A673 (cell line): ENCODE measurements at regions not wholly inside any gene's neighbourhood (a gene's known extent, or its start where the extent isn't known, plus 50 kb on each side); places are given as distances from the start of the nearest gene placed in this dataset.

Experiments
- BruUV-seq: library from RNA; stranded (reverse); fragments of 400-500 nt; replicated peaks from 2 replicates; lab custom pipeline; 2021; lab: Mats Ljungman, UMichigan
- CTCF ChIA-PET: fragments of 300-600 bp; sonication (Branson Sonifier 250); formaldehyde crosslinking; loops from one replicate; lab custom pipeline; 2022; ENCODE audit warnings: antibody characterized with exemption; lab: Charles Lee
- POLR2A ChIA-PET: fragments of 300-600 bp; sonication (Branson Sonifier 250); formaldehyde crosslinking; loops from one replicate; lab custom pipeline; 2022; ENCODE audit warnings: antibody characterized with exemption; ENCODE audit not compliant: low non-redundant PET; lab: Charles Lee
- DNase-seq: peaks from one replicate; pipeline ENCODE4 v3.0.0-alpha.2; 2015; ENCODE audit warnings: low spot score
- H3K27ac ChIP-seq: fragments of 200-600 bp; sonication (generic); 2 replicates; pipeline ENCODE4 v1.5.1; 2016; ENCODE audit warnings: mixed run types, low read depth, mild to moderate bottlenecking, mixed read lengths, antibody characterized with exemption, low read length; ENCODE audit not compliant: poor library complexity, severe bottlenecking
- H3K27me3 ChIP-seq: fragments of 200-600 bp; sonication (generic); replicated peaks from 2 replicates; pipeline ENCODE4 v1.6.1; 2017; ENCODE audit warnings: mixed run types, low read depth, mild to moderate bottlenecking, mixed read lengths, antibody characterized with exemption, low read length; ENCODE audit not compliant: insufficient read depth, poor library complexity
- H3K36me3 ChIP-seq: fragments of 200-600 bp; sonication (generic); 2 replicates; pipeline ENCODE4 v1.6.1; 2016; ENCODE audit warnings: mixed run types, mild to moderate bottlenecking, mixed read lengths, antibody characterized with exemption, low read length; ENCODE audit not compliant: insufficient read depth, poor library complexity, severe bottlenecking
- H3K4me1 ChIP-seq: fragments of 200-600 bp; sonication (generic); 2 replicates; pipeline ENCODE4 v1.6.1; 2017; ENCODE audit warnings: mixed run types, mild to moderate bottlenecking, mixed read lengths, antibody characterized with exemption, low read length; ENCODE audit not compliant: insufficient read depth, poor library complexity, severe bottlenecking
- H3K4me3 ChIP-seq: fragments of 200-600 bp; sonication (generic); 2 replicates; pipeline ENCODE4 v1.5.1; 2016; ENCODE audit warnings: low read depth, mixed run types, mild to moderate bottlenecking, mixed read lengths, low read length; ENCODE audit not compliant: poor library complexity, severe bottlenecking
- H3K9me3 ChIP-seq: fragments of 200-600 bp; sonication (generic); 2 replicates; pipeline ENCODE4 v1.6.1; 2016; ENCODE audit warnings: mixed run types, low read depth, mild to moderate bottlenecking, mixed read lengths, antibody characterized with exemption, low read length; ENCODE audit not compliant: poor library complexity, severe bottlenecking
- EZH2 ChIP-seq: fragments of 200-600 bp; sonication (generic); IDR thresholded peaks from 2 replicates; pipeline ENCODE4 v1.6.1; 2017; ENCODE audit warnings: borderline replicate concordance, low read depth, mild to moderate bottlenecking, mixed read lengths, antibody characterized with exemption, low read length; ENCODE audit not compliant: poor library complexity, severe bottlenecking
- intact Hi-C: fragments of 100-400 bp; cut with micrococcal nuclease; formaldehyde crosslinking; loops from one replicate; pipeline ENCODE4 v1.10.0; 2022; ENCODE audit not compliant: unreplicated experiment
- TF ChIP-seq, protein P1 (sequence below): fragments of 300-800, 200-600 bp; sonication (generic); conservative IDR thresholded peaks from 2 replicates; pipeline ENCODE4 v1.5.1; 2017; ENCODE audit warnings: low read depth, mild to moderate bottlenecking, antibody characterized with exemption, low read length, moderate library complexity, mixed read lengths

- no TSS peak for BruUV-seq
- intact Hi-C loops, result no loop called here
- TF ChIP-seq, protein P1, sequence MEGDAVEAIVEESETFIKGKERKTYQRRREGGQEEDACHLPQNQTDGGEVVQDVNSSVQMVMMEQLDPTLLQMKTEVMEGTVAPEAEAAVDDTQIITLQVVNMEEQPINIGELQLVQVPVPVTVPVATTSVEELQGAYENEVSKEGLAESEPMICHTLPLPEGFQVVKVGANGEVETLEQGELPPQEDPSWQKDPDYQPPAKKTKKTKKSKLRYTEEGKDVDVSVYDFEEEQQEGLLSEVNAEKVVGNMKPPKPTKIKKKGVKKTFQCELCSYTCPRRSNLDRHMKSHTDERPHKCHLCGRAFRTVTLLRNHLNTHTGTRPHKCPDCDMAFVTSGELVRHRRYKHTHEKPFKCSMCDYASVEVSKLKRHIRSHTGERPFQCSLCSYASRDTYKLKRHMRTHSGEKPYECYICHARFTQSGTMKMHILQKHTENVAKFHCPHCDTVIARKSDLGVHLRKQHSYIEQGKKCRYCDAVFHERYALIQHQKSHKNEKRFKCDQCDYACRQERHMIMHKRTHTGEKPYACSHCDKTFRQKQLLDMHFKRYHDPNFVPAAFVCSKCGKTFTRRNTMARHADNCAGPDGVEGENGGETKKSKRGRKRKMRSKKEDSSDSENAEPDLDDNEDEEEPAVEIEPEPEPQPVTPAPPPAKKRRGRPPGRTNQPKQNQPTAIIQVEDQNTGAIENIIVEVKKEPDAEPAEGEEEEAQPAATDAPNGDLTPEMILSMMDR, result no peak
- no peak for TF ChIP-seq EZH2
- POLR2A ChIA-PET, result no interaction called here
- CTCF ChIA-PET, result no interaction called here
- Histone ChIP-seq H3K4me3 (no peak overlapping the region), H3K9me3 (no peaks in the 10 kb centered on the region), H3K36me3 (no peaks in the 10 kb centered on the region), H3K27ac (no peak overlapping the region), H3K27me3 (no peaks in the 10 kb centered on the region), H3K4me1 (no peaks in the 10 kb centered on the region)
- no peak for DNase-seq
Observed at GRCh38 chr6:106892186-106892585, 82.3 kb downstream of the CD24 start.

- Histone ChIP-seq H3K4me1 (no peaks in the 10 kb centered on the region), H3K27me3 (no peaks in the 10 kb centered on the region), H3K36me3 (no peaks in the 10 kb centered on the region), H3K4me3 (no peak overlapping the region), H3K9me3 (no peaks in the 10 kb centered on the region), H3K27ac (no peak overlapping the region)
- BruUV-seq, result no TSS peak
- no peak for DNase-seq
- ChIA-PET CTCF (no interaction called here), POLR2A (no interaction called here)
- intact Hi-C loops, result no loop called here
- TF ChIP-seq, protein P1, result no peak
- TF ChIP-seq EZH2, result no peak
Observed at GRCh38 chr6:106890447-106890846, 84.1 kb downstream of the CD24 start.

- no peak for TF ChIP-seq EZH2
- TF ChIP-seq, protein P1, result no peak
- Histone ChIP-seq H3K9me3 (no peaks in the 10 kb centered on the region), H3K27ac (no peak overlapping the region), H3K4me1 (no peaks in the 10 kb centered on the region), H3K27me3 (no peaks in the 10 kb centered on the region), H3K36me3 (no peaks in the 10 kb centered on the region), H3K4me3 (no peak overlapping the region)
- no TSS peak for BruUV-seq
- intact Hi-C loops, result no loop called here
- no peak for DNase-seq
- POLR2A ChIA-PET, result no interaction called here
- CTCF ChIA-PET, result no interaction called here
Observed at GRCh38 chr6:106889692-106890091, 84.8 kb downstream of the CD24 start.
